ENCODE measurements at regions not wholly inside any gene's neighbourhood (a gene's known extent, or its start where the extent isn't known, plus 50 kb on each side); places are given as distances from the start of the nearest gene placed in this dataset.

- H3K27me3 ChIP-seq (ENCODE audit: control insufficient read depth in 1 of 2, insufficient read depth in 1 of 2, low read length in 2 of 2): peaks cover 0 to 5% of the 10 kb centered on the region in 2 experiments
- H4K8ac ChIP-seq (ENCODE audit: low read length): no peak overlapping the region
- H2BK15ac ChIP-seq (ENCODE audit: low read depth, poor library complexity, severe bottlenecking): no peak overlapping the region
- peaks cover 3% of the 10 kb centered on the region for H3K4me1 ChIP-seq (ENCODE audit: control insufficient read depth, insufficient read depth, low read depth, low read length)
- H3K4me3 ChIP-seq (ENCODE audit: insufficient read depth in 1 of 2, low read depth in 1 of 2, low read length in 2 of 2): no peak overlapping the region
- no peak overlapping the region for H4K91ac ChIP-seq (ENCODE audit: low read length)
- no peak overlapping the region for H3K4me2 ChIP-seq (ENCODE audit: low read length, poor library complexity, severe bottlenecking)
- H2AFZ ChIP-seq (ENCODE audit: low read depth, low read length): no peak overlapping the region
- no peak overlapping the region for H3K23ac ChIP-seq (ENCODE audit: low read length in 2 of 2)
- H3K4ac ChIP-seq (ENCODE audit: low read depth in 1 of 2, low read length in 2 of 2): no peak overlapping the region
- no peak overlapping the region for H3K27ac ChIP-seq (ENCODE audit: low read length, poor library complexity, severe bottlenecking)
- no peak overlapping the region for H3K9ac ChIP-seq (ENCODE audit: low read length)
- no peak overlapping the region for H2BK120ac ChIP-seq (ENCODE audit: low read depth, low read length)
- H3K14ac ChIP-seq (ENCODE audit: low read length in 2 of 2): no peak overlapping the region
- H2AK5ac ChIP-seq (ENCODE audit: low read length, severe bottlenecking): no peak overlapping the region
- H3K79me1 ChIP-seq (replicated peaks; ENCODE audit: low read length, poor library complexity, severe bottlenecking): no peaks in the 10 kb centered on the region
- no peak for DNase-seq
- H3K9me3 ChIP-seq (ENCODE audit: control insufficient read depth, low read length): no peaks in the 10 kb centered on the region
- no peaks in the 10 kb centered on the region for H3K36me3 ChIP-seq (ENCODE audit: control insufficient read depth in 1 of 2, insufficient read depth in 2 of 2, low read depth in 1 of 2, low read length in 2 of 2)
- H2BK12ac ChIP-seq (ENCODE audit: low read length in 2 of 2): no peak overlapping the region
- H3K18ac ChIP-seq (ENCODE audit: low read depth in 1 of 2, low read length in 2 of 2): peak overlapping the region in 1 of 2 experiments; percentile 58
- 60% methylated on average over 2 of the region's 2 CpGs for WGBS
- no peak overlapping the region for H2BK5ac ChIP-seq (ENCODE audit: low read depth, low read length, poor library complexity, severe bottlenecking)
These were observed 254.6 kb upstream of the PIK3R1 start for GRCh38 chr5:67960939-67961338.

DNA sequence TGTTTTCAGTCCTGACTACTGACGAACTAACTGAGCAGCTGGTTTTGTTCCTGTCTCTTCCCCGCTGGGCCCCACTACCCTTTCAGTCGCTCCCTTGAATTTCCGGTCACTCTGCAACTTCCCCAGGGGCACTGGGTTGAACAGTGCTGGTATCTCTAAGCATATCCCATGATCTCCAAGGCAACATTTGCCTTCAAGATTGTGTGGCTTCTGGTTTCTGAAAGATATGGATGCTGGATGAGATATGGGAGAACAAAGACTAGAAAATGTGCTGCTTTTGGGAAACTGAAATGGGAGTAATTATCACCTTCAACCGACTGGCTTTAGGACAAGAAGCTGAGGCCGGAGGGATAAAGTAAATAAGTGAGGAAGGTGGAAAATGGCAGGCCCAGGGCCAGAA lies 258.2 kb upstream of the PIK3R1 start:
- Histone ChIP-seq H3K4me2 (ENCODE audit: low read length, poor library complexity, severe bottlenecking) (no peak overlapping the region), H3K18ac (ENCODE audit: low read depth in 1 of 2, low read length in 2 of 2) (peak overlapping the region in 1 of 2 experiments; percentile 21), H4K8ac (ENCODE audit: low read length) (no peak overlapping the region)

GRCh38 chr5:67954351-67954750 lies 261.2 kb upstream of the PIK3R1 start:
- Histone ChIP-seq H4K91ac (ENCODE audit: low read length) (no peak overlapping the region), H3K14ac (ENCODE audit: low read length in 2 of 2) (no peak overlapping the region), H2AK5ac (ENCODE audit: low read length, severe bottlenecking) (no peak overlapping the region), H3K18ac (ENCODE audit: low read depth in 1 of 2, low read length in 2 of 2) (no peak overlapping the region), H3K27me3 (ENCODE audit: control insufficient read depth in 1 of 2, insufficient read depth in 1 of 2, low read length in 2 of 2) (no peaks in the 10 kb centered on the region), H3K79me1 (replicated peaks; ENCODE audit: low read length, poor library complexity, severe bottlenecking) (no peaks in the 10 kb centered on the region), H3K4ac (ENCODE audit: low read depth in 1 of 2, low read length in 2 of 2) (no peak overlapping the region), H3K36me3 (ENCODE audit: control insufficient read depth in 1 of 2, insufficient read depth in 2 of 2, low read depth in 1 of 2, low read length in 2 of 2) (no peaks in the 10 kb centered on the region), H3K4me3 (ENCODE audit: insufficient read depth in 1 of 2, low read depth in 1 of 2, low read length in 2 of 2) (no peak overlapping the region), H2AFZ (ENCODE audit: low read depth, low read length) (no peak overlapping the region), H2BK12ac (ENCODE audit: low read length in 2 of 2) (no peak overlapping the region), H2BK120ac (ENCODE audit: low read depth, low read length) (no peak overlapping the region), H2BK15ac (ENCODE audit: low read depth, poor library complexity, severe bottlenecking) (no peak overlapping the region), H3K27ac (ENCODE audit: low read length, poor library complexity, severe bottlenecking) (no peak overlapping the region), H2BK5ac (ENCODE audit: low read depth, low read length, poor library complexity, severe bottlenecking) (no peak overlapping the region), H3K4me2 (ENCODE audit: low read length, poor library complexity, severe bottlenecking) (no peak overlapping the region), H3K9me3 (ENCODE audit: control insufficient read depth, low read length) (no peaks in the 10 kb centered on the region), H3K23ac (ENCODE audit: low read length in 2 of 2) (no peak overlapping the region), H4K8ac (ENCODE audit: low read length) (no peak overlapping the region), H3K4me1 (ENCODE audit: control insufficient read depth, insufficient read depth, low read depth, low read length) (no peaks in the 10 kb centered on the region), H3K9ac (ENCODE audit: low read length) (no peak overlapping the region)
- no peak for DNase-seq
- WGBS: no CpG with 5 or more reads among the region's 2 CpGs

More for the DNA sequence above, 258.2 kb upstream of the PIK3R1 start:
- no peaks in the 10 kb centered on the region for H3K79me1 ChIP-seq (replicated peaks; ENCODE audit: low read length, poor library complexity, severe bottlenecking)
- no peak overlapping the region for H4K91ac ChIP-seq (ENCODE audit: low read length)
- H3K4me1 ChIP-seq (ENCODE audit: control insufficient read depth, insufficient read depth, low read depth, low read length): peaks cover 3% of the 10 kb centered on the region
- H3K36me3 ChIP-seq (ENCODE audit: control insufficient read depth in 1 of 2, insufficient read depth in 2 of 2, low read depth in 1 of 2, low read length in 2 of 2): no peaks in the 10 kb centered on the region
- no peak overlapping the region for H3K14ac ChIP-seq (ENCODE audit: low read length in 2 of 2)
- H2BK5ac ChIP-seq (ENCODE audit: low read depth, low read length, poor library complexity, severe bottlenecking): no peak overlapping the region
- no peak for DNase-seq
- H2BK15ac ChIP-seq (ENCODE audit: low read depth, poor library complexity, severe bottlenecking): no peak overlapping the region
- H2AFZ ChIP-seq (ENCODE audit: low read depth, low read length): no peak overlapping the region
- H2AK5ac ChIP-seq (ENCODE audit: low read length, severe bottlenecking): no peak overlapping the region
- no peak overlapping the region for H2BK120ac ChIP-seq (ENCODE audit: low read depth, low read length)
- H3K4ac ChIP-seq (ENCODE audit: low read depth in 1 of 2, low read length in 2 of 2): no peak overlapping the region
- H3K23ac ChIP-seq (ENCODE audit: low read length in 2 of 2): no peak overlapping the region
- H3K4me3 ChIP-seq (ENCODE audit: insufficient read depth in 1 of 2, low read depth in 1 of 2, low read length in 2 of 2): no peak overlapping the region
- H3K27me3 ChIP-seq (ENCODE audit: control insufficient read depth in 1 of 2, insufficient read depth in 1 of 2, low read length in 2 of 2): no peaks in the 10 kb centered on the region
- no peak overlapping the region for H3K27ac ChIP-seq (ENCODE audit: low read length, poor library complexity, severe bottlenecking)
- H2BK12ac ChIP-seq (ENCODE audit: low read length in 2 of 2): peak overlapping the region in 1 of 2 experiments; percentile 32
- H3K9ac ChIP-seq (ENCODE audit: low read length): no peak overlapping the region
- 10% methylated on average over 6 of the region's 6 CpGs for WGBS
- H3K9me3 ChIP-seq (ENCODE audit: control insufficient read depth, low read length): no peaks in the 10 kb centered on the region

GRCh38 chr5:67942421-67942820 lies 273.1 kb upstream of the PIK3R1 start:
- no peak overlapping the region for H3K14ac ChIP-seq (ENCODE audit: low read length in 2 of 2)
- no peaks in the 10 kb centered on the region for H3K4me1 ChIP-seq (ENCODE audit: control insufficient read depth, insufficient read depth, low read depth, low read length)
- H2BK120ac ChIP-seq (ENCODE audit: low read depth, low read length): no peak overlapping the region
- H3K79me1 ChIP-seq (replicated peaks; ENCODE audit: low read length, poor library complexity, severe bottlenecking): no peaks in the 10 kb centered on the region
- no peak overlapping the region for H2AFZ ChIP-seq (ENCODE audit: low read depth, low read length)
- H2BK12ac ChIP-seq (ENCODE audit: low read length in 2 of 2): no peak overlapping the region
- no peak overlapping the region for H3K27ac ChIP-seq (ENCODE audit: low read length, poor library complexity, severe bottlenecking)
- no peak overlapping the region for H3K4ac ChIP-seq (ENCODE audit: low read depth in 1 of 2, low read length in 2 of 2)
- no peak overlapping the region for H2BK5ac ChIP-seq (ENCODE audit: low read depth, low read length, poor library complexity, severe bottlenecking)
- no peak overlapping the region for H3K4me2 ChIP-seq (ENCODE audit: low read length, poor library complexity, severe bottlenecking)
- peak overlapping the region in 1 of 2 experiments; percentile 51 for H3K4me3 ChIP-seq (ENCODE audit: insufficient read depth in 1 of 2, low read depth in 1 of 2, low read length in 2 of 2)
- H4K8ac ChIP-seq (ENCODE audit: low read length): no peak overlapping the region
- no peaks in the 10 kb centered on the region for H3K27me3 ChIP-seq (ENCODE audit: control insufficient read depth in 1 of 2, insufficient read depth in 1 of 2, low read length in 2 of 2)
- H3K9ac ChIP-seq (ENCODE audit: low read length): peak overlapping the region; percentile 50
- no peak overlapping the region for H2AK5ac ChIP-seq (ENCODE audit: low read length, severe bottlenecking)
- no peak overlapping the region for H3K18ac ChIP-seq (ENCODE audit: low read depth in 1 of 2, low read length in 2 of 2)
- no peaks in the 10 kb centered on the region for H3K9me3 ChIP-seq (ENCODE audit: control insufficient read depth, low read length)
- no peak for DNase-seq
- no peak overlapping the region for H2BK15ac ChIP-seq (ENCODE audit: low read depth, poor library complexity, severe bottlenecking)
- H3K23ac ChIP-seq (ENCODE audit: low read length in 2 of 2): no peak overlapping the region
- no peaks in the 10 kb centered on the region for H3K36me3 ChIP-seq (ENCODE audit: control insufficient read depth in 1 of 2, insufficient read depth in 2 of 2, low read depth in 1 of 2, low read length in 2 of 2)
- WGBS: 64% methylated on average over 5 of the region's 7 CpGs
- H4K91ac ChIP-seq (ENCODE audit: low read length): no peak overlapping the region
